DND-41 (cell line): ENCODE measurements at regions not wholly inside any gene's neighbourhood (a gene's known extent, or its start where the extent isn't known, plus 50 kb on each side); places are given as distances from the start of the nearest gene placed in this dataset.

Experiments
- ATAC-seq: fragments of 200-7000 bp; cut with Tn5 transposase; 3 replicates; pipeline ENCODE4 v1.9.1; 2021; ENCODE audit warnings: low read depth; ENCODE audit not compliant: insufficient read depth
- DNase-seq: peaks from one replicate; pipeline ENCODE4 v3.0.0-alpha.2; 2020
- H2AFZ ChIP-seq: 2 replicates; pipeline ENCODE4 v1.6.0; 2012; ENCODE audit warnings: low read depth, low read length
- H3K27ac ChIP-seq: 2 replicates; pipeline ENCODE4 v1.5.1; 2012; ENCODE audit warnings: low read length, inconsistent platforms
- H3K27me3 ChIP-seq: fragments of 200-600 bp; sonication (generic); 2 replicates; pipeline ENCODE4 v1.6.0; 2012; ENCODE audit warnings: low read length, mild to moderate bottlenecking, inconsistent platforms; ENCODE audit not compliant: insufficient read depth, poor library complexity
- H3K36me3 ChIP-seq: 2 replicates; pipeline ENCODE4 v1.5.1; 2012; ENCODE audit warnings: low read length, inconsistent platforms; ENCODE audit not compliant: insufficient read depth
- H3K4me1 ChIP-seq: 2 replicates; pipeline ENCODE4 v1.5.1; 2012; ENCODE audit warnings: mild to moderate bottlenecking, low read length; ENCODE audit not compliant: insufficient read depth
- H3K4me2 ChIP-seq: 2 replicates; pipeline ENCODE4 v1.6.0; 2012; ENCODE audit warnings: mild to moderate bottlenecking, moderate library complexity, low read length, inconsistent platforms; ENCODE audit not compliant: insufficient read depth
- H3K4me3 ChIP-seq, 2 experiments: fragments of 200-600 bp in 1 of 2; shearing (Covaris generic) in 1 of 2; 2 replicates each; pipeline ENCODE4 v1.5.1; 2012 to 2016; ENCODE audit warnings: inconsistent platforms in 2 of 2, low read length in 2 of 2, mild to moderate bottlenecking in 2 of 2, low read depth in 1 of 2, moderate library complexity in 1 of 2
- H3K79me2 ChIP-seq: 2 replicates; pipeline ENCODE4 v1.6.0; 2012; ENCODE audit warnings: low read length, inconsistent platforms; ENCODE audit not compliant: insufficient read depth
- H3K9ac ChIP-seq: 2 replicates; pipeline ENCODE4 v1.6.0; 2012; ENCODE audit warnings: low read depth, mild to moderate bottlenecking, inconsistent platforms, low read length, moderate library complexity
- H3K9me3 ChIP-seq: 2 replicates; pipeline ENCODE4 v1.5.1; 2012; ENCODE audit warnings: low read length, moderate library complexity, mild to moderate bottlenecking, inconsistent platforms; ENCODE audit not compliant: insufficient read depth, severe bottlenecking
- H4K20me1 ChIP-seq: 2 replicates; pipeline ENCODE4 v1.6.0; 2012; ENCODE audit warnings: low read length; ENCODE audit not compliant: insufficient read depth
- CTCF ChIP-seq: IDR thresholded peaks from 2 replicates; pipeline ENCODE4 v1.5.1; 2012; ENCODE audit warnings: borderline replicate concordance, low read length, moderate library complexity, mild to moderate bottlenecking; ENCODE audit not compliant: poor library complexity, severe bottlenecking; ENCODE audit errors: extremely low read depth
- EZH2 ChIP-seq: IDR thresholded peaks from 3 replicates; pipeline ENCODE4 v1.6.1; 2012; ENCODE audit warnings: borderline replicate concordance, low read depth, mild to moderate bottlenecking, moderate library complexity, low read length, inconsistent platforms; ENCODE audit not compliant: severe bottlenecking

- ATAC-seq (no peak), DNase-seq (no peak)
- no peaks in the 10 kb centered on the region for H4K20me1 ChIP-seq
- no peak for TF ChIP-seq EZH2
- TF ChIP-seq CTCF: no peak
- H3K9me3 ChIP-seq: no peaks in the 10 kb centered on the region
- H3K4me1 ChIP-seq: no peaks in the 10 kb centered on the region
- peaks cover 13% of the 10 kb centered on the region for H3K27me3 ChIP-seq
- H3K9ac ChIP-seq: no peak overlapping the region
- H3K36me3 ChIP-seq: no peaks in the 10 kb centered on the region
- H2AFZ ChIP-seq: no peak overlapping the region
- H3K4me2 ChIP-seq: no peak overlapping the region
- H3K79me2 ChIP-seq: no peaks in the 10 kb centered on the region
- H3K27ac ChIP-seq: no peak overlapping the region
- H3K4me3 ChIP-seq: no peak overlapping the region
Observed at GRCh38 chr1:213615226-213615916, 372.4 kb upstream of the PROX1 start.

- no peak overlapping the region for H3K27ac ChIP-seq
- no peaks in the 10 kb centered on the region for H3K79me2 ChIP-seq
- TF ChIP-seq EZH2 (no peak), CTCF (no peak)
- DNase-seq: no peak
- no peak overlapping the region for H3K9ac ChIP-seq
- ATAC-seq: no peak
- H2AFZ ChIP-seq: no peak overlapping the region
- no peaks in the 10 kb centered on the region for H3K36me3 ChIP-seq
- H4K20me1 ChIP-seq: no peaks in the 10 kb centered on the region
- no peaks in the 10 kb centered on the region for H3K9me3 ChIP-seq
- no peak overlapping the region for H3K4me2 ChIP-seq
- peaks cover 13% of the 10 kb centered on the region for H3K27me3 ChIP-seq
- H3K4me3 ChIP-seq: no peak overlapping the region
- H3K4me1 ChIP-seq: no peaks in the 10 kb centered on the region
Observed at GRCh38 chr1:213617133-213617532, 370.6 kb upstream of the PROX1 start.

GRCh38 chr1:213618094-213618493, 369.7 kb upstream of the PROX1 start:
- no peak for DNase-seq
- H3K27me3 ChIP-seq: peaks cover 15% of the 10 kb centered on the region

More at GRCh38 chr1:213618094-213618493, 369.7 kb upstream of the PROX1 start:
- Histone ChIP-seq H2AFZ (no peak overlapping the region), H3K4me3 (no peak overlapping the region), H3K9me3 (no peaks in the 10 kb centered on the region), H3K79me2 (no peaks in the 10 kb centered on the region), H3K4me2 (no peak overlapping the region), H3K9ac (no peak overlapping the region), H3K27ac (no peak overlapping the region), H4K20me1 (no peaks in the 10 kb centered on the region), H3K36me3 (no peaks in the 10 kb centered on the region), H3K4me1 (no peaks in the 10 kb centered on the region)
- no peak for ATAC-seq
- TF ChIP-seq EZH2: no peak
- TF ChIP-seq CTCF: no peak
